NT2/D1 (cell line): ENCODE measurements at regions not wholly inside any gene's neighbourhood (a gene's known extent, or its start where the extent isn't known, plus 50 kb on each side); places are given as distances from the start of the nearest gene placed in this dataset.

Experiments used
- YY1 ChIP-seq: IDR thresholded peaks from 2 replicates; pipeline ENCODE4 v1.6.1; 2011; ENCODE audit not compliant: insufficient read length, insufficient read depth
- ZNF274 ChIP-seq: IDR thresholded peaks from 2 replicates; pipeline ENCODE4 v1.6.1; 2011; ENCODE audit warnings: mild to moderate bottlenecking, low read depth, low read length

DNA sequence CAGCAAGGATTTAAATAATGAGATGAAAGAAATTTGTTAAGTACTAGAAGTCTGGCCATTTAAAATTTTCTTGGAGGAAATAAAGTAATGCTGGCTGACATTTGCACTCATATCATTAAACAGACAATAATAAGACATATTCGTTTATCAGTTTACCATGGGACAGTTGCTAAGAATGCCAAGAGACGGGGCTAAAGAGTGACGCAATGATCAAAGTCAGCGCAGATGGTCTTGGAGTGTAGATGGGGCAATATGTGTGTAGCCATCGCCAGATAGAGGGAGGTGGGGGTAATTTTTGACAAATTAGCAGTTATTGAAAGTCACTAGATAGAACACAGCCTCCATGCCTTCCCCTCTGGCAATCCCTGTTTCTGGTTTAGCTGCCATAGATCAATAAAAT lies 413.2 kb upstream of the JAG1 start:
- no peak for TF ChIP-seq YY1
- TF ChIP-seq ZNF274, result no peak
